A549 (cell line): ENCODE measurements at regions not wholly inside any gene's neighbourhood (a gene's known extent, or its start where the extent isn't known, plus 50 kb on each side); places are given as distances from the start of the nearest gene placed in this dataset.

Source experiments
- BHLHE40 ChIP-seq: IDR thresholded peaks from 2 replicates; pipeline ENCODE4 v1.6.1; 2012; ENCODE audit warnings: low read depth, low read length, inconsistent platforms
- CHD2 ChIP-seq: fragments of 150-350 bp; IDR thresholded peaks from 2 replicates; pipeline ENCODE4 v1.6.1; 2014; ENCODE audit warnings: low read length; ENCODE audit not compliant: partially characterized antibody
- EP300 ChIP-seq, 2 experiments: fragments of >200 bp; sonication (Bioruptor Twin); formaldehyde crosslinking; IDR thresholded peaks; 2 replicates in 1 of 2; 3 replicates in 1 of 2; pipeline ENCODE4 v1.6.1; 2016 to 2017
- ESRRA ChIP-seq: fragments of 150-350 bp; IDR thresholded peaks from 2 replicates; pipeline ENCODE4 v1.6.1; 2014; ENCODE audit warnings: mild to moderate bottlenecking, low read length, borderline replicate concordance
- FOSL2 ChIP-seq, 2 experiments: fragments of 450-650 bp in 1 of 2; fragments of >200 bp in 1 of 2; sonication (Bioruptor Twin) in 1 of 2; formaldehyde crosslinking; IDR thresholded peaks; 2 replicates each; pipeline versions ENCODE4 v1.5.0 to v1.6.1; 2016 to 2020; ENCODE audit warnings: mild to moderate bottlenecking in 1 of 2, moderate library complexity in 1 of 2
- JUNB ChIP-seq: fragments of >200 bp; sonication (Bioruptor Twin); formaldehyde crosslinking; IDR thresholded peaks from 2 replicates; pipeline ENCODE4 v1.6.1; 2016
- POLR2A ChIP-seq: IDR thresholded peaks from 2 replicates; pipeline ENCODE4 v1.6.1; 2012; ENCODE audit warnings: mild to moderate bottlenecking, low read length
- RNF2 ChIP-seq: fragments of 200-600 bp; sonication (generic); IDR thresholded peaks from 2 replicates; pipeline ENCODE4 v1.6.1; 2016; ENCODE audit warnings: low read depth, mild to moderate bottlenecking, antibody characterized with exemption, moderate library complexity, borderline replicate concordance
- TF ChIP-seq, protein P1 (sequence below): IDR thresholded peaks from 2 replicates; pipeline ENCODE4 v1.6.1; 2012
- TF ChIP-seq, protein P2 (sequence below): fragments of >200 bp; sonication (Bioruptor Twin); formaldehyde crosslinking; IDR thresholded peaks from 3 replicates; pipeline ENCODE4 v1.5.1; 2016

DNA sequence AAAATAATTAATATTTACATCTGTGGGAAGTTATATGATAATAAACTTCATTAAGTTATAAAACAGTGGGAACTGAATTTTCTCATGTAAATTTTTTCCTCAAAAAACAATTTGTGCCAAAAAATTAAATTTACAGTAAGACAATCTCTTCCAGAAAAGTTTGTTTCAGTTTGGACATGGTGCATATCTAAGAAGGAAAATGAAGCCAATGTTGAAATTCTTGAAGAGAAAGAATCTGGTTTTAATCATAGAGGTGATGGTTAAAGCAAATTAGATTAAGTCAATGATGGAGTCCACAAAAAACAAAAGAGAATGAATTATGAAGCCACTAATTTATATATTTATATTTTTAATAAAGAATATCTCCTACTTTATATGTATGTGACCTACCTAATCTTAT, 457.2 kb upstream of the SLITRK1 start:
- TF ChIP-seq JUNB (no peak), ESRRA (no peak), FOSL2 (IDR thresholded peaks at IDR 0.05) (no peak), FOSL2 (CRISPR knock-in tag; IDR thresholded peaks at IDR 0.05) (no peak), POLR2A (no peak), CHD2 (no peak), BHLHE40 (no peak), RNF2 (no peak), EP300 (IDR thresholded peaks at IDR 0.05) (no peak)
- TF ChIP-seq, protein P1, sequence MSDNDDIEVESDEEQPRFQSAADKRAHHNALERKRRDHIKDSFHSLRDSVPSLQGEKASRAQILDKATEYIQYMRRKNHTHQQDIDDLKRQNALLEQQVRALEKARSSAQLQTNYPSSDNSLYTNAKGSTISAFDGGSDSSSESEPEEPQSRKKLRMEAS, result no peak
- TF ChIP-seq, protein P2, sequence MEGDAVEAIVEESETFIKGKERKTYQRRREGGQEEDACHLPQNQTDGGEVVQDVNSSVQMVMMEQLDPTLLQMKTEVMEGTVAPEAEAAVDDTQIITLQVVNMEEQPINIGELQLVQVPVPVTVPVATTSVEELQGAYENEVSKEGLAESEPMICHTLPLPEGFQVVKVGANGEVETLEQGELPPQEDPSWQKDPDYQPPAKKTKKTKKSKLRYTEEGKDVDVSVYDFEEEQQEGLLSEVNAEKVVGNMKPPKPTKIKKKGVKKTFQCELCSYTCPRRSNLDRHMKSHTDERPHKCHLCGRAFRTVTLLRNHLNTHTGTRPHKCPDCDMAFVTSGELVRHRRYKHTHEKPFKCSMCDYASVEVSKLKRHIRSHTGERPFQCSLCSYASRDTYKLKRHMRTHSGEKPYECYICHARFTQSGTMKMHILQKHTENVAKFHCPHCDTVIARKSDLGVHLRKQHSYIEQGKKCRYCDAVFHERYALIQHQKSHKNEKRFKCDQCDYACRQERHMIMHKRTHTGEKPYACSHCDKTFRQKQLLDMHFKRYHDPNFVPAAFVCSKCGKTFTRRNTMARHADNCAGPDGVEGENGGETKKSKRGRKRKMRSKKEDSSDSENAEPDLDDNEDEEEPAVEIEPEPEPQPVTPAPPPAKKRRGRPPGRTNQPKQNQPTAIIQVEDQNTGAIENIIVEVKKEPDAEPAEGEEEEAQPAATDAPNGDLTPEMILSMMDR, result no peak
